ENCODE measurements at regions not wholly inside any gene's neighbourhood (a gene's known extent, or its start where the extent isn't known, plus 50 kb on each side); places are given as distances from the start of the nearest gene placed in this dataset.

- Mint-ChIP-seq H3K36me3 (ENCODE audit: low read depth) (peaks cover 2% of the 10 kb centered on the region), H3K27ac (no peak overlapping the region), H3K27me3 (ENCODE audit: insufficient read depth) (no peaks in the 10 kb centered on the region), H3K9me3 (no peaks in the 10 kb centered on the region), H3K4me3 (no peak overlapping the region), H3K4me1 (ENCODE audit: low read depth) (peaks cover 36% of the 10 kb centered on the region)
- intact Hi-C loops (cut with micrococcal nuclease), result no loop called here
- no peak for DNase-seq (ENCODE audit: low spot score)
Measured at GRCh38 chr4:26171941-26172340, 148.9 kb upstream of the RBPJ start.

GRCh38 chr4:26173619-26174018 lies 147.2 kb upstream of the RBPJ start:
- H3K4me1 Mint-ChIP-seq (ENCODE audit: low read depth), result peaks cover 44% of the 10 kb centered on the region
- DNase-seq (ENCODE audit: low spot score), result no peak
- no peaks in the 10 kb centered on the region for H3K36me3 Mint-ChIP-seq (ENCODE audit: low read depth)
- intact Hi-C loops (cut with micrococcal nuclease), result no loop called here
- H3K27me3 Mint-ChIP-seq (ENCODE audit: insufficient read depth), result no peaks in the 10 kb centered on the region
- peak overlapping the region; percentile 53 for H3K27ac Mint-ChIP-seq
- H3K4me3 Mint-ChIP-seq, result no peak overlapping the region
- H3K9me3 Mint-ChIP-seq, result no peaks in the 10 kb centered on the region

DNA sequence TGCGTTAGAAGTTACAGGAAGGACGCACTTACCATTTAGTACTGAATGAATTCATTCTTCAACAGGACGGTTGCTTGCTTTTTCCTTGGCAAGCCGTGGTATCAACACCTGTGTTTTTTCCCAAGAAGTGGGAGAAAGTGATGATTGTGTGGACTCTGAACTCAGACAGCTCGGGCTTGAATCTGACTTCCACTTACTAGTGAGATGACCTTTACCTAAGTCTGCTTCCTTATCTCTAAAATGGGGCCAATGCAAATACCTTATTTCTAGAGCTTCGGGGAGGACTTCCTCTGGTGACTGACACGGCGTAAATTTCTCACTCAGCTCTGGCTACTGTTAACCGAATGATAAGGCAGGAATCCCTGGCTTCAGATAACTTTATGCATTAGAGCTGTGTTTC lies 146.8 kb upstream of the RBPJ start:
- intact Hi-C loops (cut with micrococcal nuclease), result no loop called here

GRCh38 chr4:26175006-26175786 lies 145.6 kb upstream of the RBPJ start:
- DNase-seq (ENCODE audit: low spot score), result peak; percentile 40
- H3K36me3 Mint-ChIP-seq (ENCODE audit: low read depth), result peaks cover 2% of the 10 kb centered on the region

More for the DNA sequence above, 146.8 kb upstream of the RBPJ start:
- DNase-seq (ENCODE audit: low spot score), result no peak
- H3K9me3 Mint-ChIP-seq, result no peaks in the 10 kb centered on the region
- H3K27ac Mint-ChIP-seq, result peak overlapping the region; percentile 52
- no peaks in the 10 kb centered on the region for H3K27me3 Mint-ChIP-seq (ENCODE audit: insufficient read depth)
- H3K4me3 Mint-ChIP-seq, result no peak overlapping the region
- H3K36me3 Mint-ChIP-seq (ENCODE audit: low read depth), result peaks cover under 1% of the 10 kb centered on the region
- H3K4me1 Mint-ChIP-seq (ENCODE audit: low read depth), result peaks cover 48% of the 10 kb centered on the region

GRCh38 chr4:26175905-26176470 lies 144.8 kb upstream of the RBPJ start:
- H3K4me3 Mint-ChIP-seq, result no peak overlapping the region
- H3K27me3 Mint-ChIP-seq (ENCODE audit: insufficient read depth), result no peaks in the 10 kb centered on the region
- H3K9me3 Mint-ChIP-seq, result peaks cover 2% of the 10 kb centered on the region
- peaks cover 53% of the 10 kb centered on the region for H3K4me1 Mint-ChIP-seq (ENCODE audit: low read depth)
- H3K36me3 Mint-ChIP-seq (ENCODE audit: low read depth), result peaks cover 3% of the 10 kb centered on the region
- no peak for DNase-seq (ENCODE audit: low spot score)
- intact Hi-C loops (cut with micrococcal nuclease), result loop anchor here (1.0 kb wide), 4 partner anchors 17 to 143 kb away; no protein-coding TSS in a partner anchor
- H3K27ac Mint-ChIP-seq, result peak overlapping the region; percentile 84

More at GRCh38 chr4:26175006-26175786, 145.6 kb upstream of the RBPJ start:
- Mint-ChIP-seq H3K4me3 (peak overlapping the region; percentile 39), H3K27me3 (ENCODE audit: insufficient read depth) (no peaks in the 10 kb centered on the region), H3K4me1 (ENCODE audit: low read depth) (peaks cover 53% of the 10 kb centered on the region), H3K27ac (peak overlapping the region; percentile 84), H3K9me3 (no peaks in the 10 kb centered on the region)
- intact Hi-C loops (cut with micrococcal nuclease), result loop anchor here (1.0 kb wide), 4 partner anchors 18 to 144 kb away; no protein-coding TSS in a partner anchor

- peaks cover 7% of the 10 kb centered on the region for H3K9me3 Mint-ChIP-seq
- DNase-seq (ENCODE audit: low spot score), result no peak
- no peak overlapping the region for H3K27ac Mint-ChIP-seq
- intact Hi-C loops (cut with micrococcal nuclease), result no loop called here
- no peaks in the 10 kb centered on the region for H3K27me3 Mint-ChIP-seq (ENCODE audit: insufficient read depth)
- H3K4me3 Mint-ChIP-seq, result no peak overlapping the region
- peaks cover 8% of the 10 kb centered on the region for H3K36me3 Mint-ChIP-seq (ENCODE audit: low read depth)
- H3K4me1 Mint-ChIP-seq (ENCODE audit: low read depth), result peaks cover 53% of the 10 kb centered on the region
Measured at GRCh38 chr4:26176598-26177149, 144.1 kb upstream of the RBPJ start.

- intact Hi-C loops (cut with micrococcal nuclease), result loop anchor here (1.0 kb wide), 1 partner anchor 48 kb away; no protein-coding TSS in a partner anchor
- Mint-ChIP-seq H3K4me1 (ENCODE audit: low read depth) (peaks cover 48% of the 10 kb centered on the region), H3K27me3 (ENCODE audit: insufficient read depth) (no peaks in the 10 kb centered on the region), H3K36me3 (ENCODE audit: low read depth) (peaks cover 10% of the 10 kb centered on the region), H3K27ac (peak overlapping the region; percentile 64), H3K9me3 (peaks cover 7% of the 10 kb centered on the region), H3K4me3 (no peak overlapping the region)
- no peak for DNase-seq (ENCODE audit: low spot score)
Measured at GRCh38 chr4:26178854-26179253, 142.0 kb upstream of the RBPJ start.

GRCh38 chr4:26179316-26179760 lies 141.5 kb upstream of the RBPJ start:
- H3K36me3 Mint-ChIP-seq (ENCODE audit: low read depth), result peaks cover 10% of the 10 kb centered on the region
- H3K4me1 Mint-ChIP-seq (ENCODE audit: low read depth), result peaks cover 44% of the 10 kb centered on the region
- peak overlapping the region; percentile 64 for H3K27ac Mint-ChIP-seq
- intact Hi-C loops (cut with micrococcal nuclease), result loop anchor here (1.0 kb wide), 1 partner anchor 48 kb away; no protein-coding TSS in a partner anchor
- no peak for DNase-seq (ENCODE audit: low spot score)
- no peak overlapping the region for H3K4me3 Mint-ChIP-seq
- peaks cover 7% of the 10 kb centered on the region for H3K9me3 Mint-ChIP-seq
- no peaks in the 10 kb centered on the region for H3K27me3 Mint-ChIP-seq (ENCODE audit: insufficient read depth)

- Mint-ChIP-seq H3K9me3 (peaks cover 13% of the 10 kb centered on the region), H3K4me3 (no peak overlapping the region), H3K4me1 (ENCODE audit: low read depth) (peaks cover 21% of the 10 kb centered on the region), H3K36me3 (ENCODE audit: low read depth) (peaks cover 10% of the 10 kb centered on the region), H3K27me3 (ENCODE audit: insufficient read depth) (no peaks in the 10 kb centered on the region), H3K27ac (peak overlapping the region; percentile 24)
- no peak for DNase-seq (ENCODE audit: low spot score)
- intact Hi-C loops (cut with micrococcal nuclease), result no loop called here
Measured at GRCh38 chr4:26181616-26182015, 139.2 kb upstream of the RBPJ start.

GRCh38 chr4:26183017-26183416 lies 137.8 kb upstream of the RBPJ start:
- no peak for DNase-seq (ENCODE audit: low spot score)
- H3K4me1 Mint-ChIP-seq (ENCODE audit: low read depth), result peaks cover 9% of the 10 kb centered on the region
- H3K9me3 Mint-ChIP-seq, result peaks cover 13% of the 10 kb centered on the region
- no peaks in the 10 kb centered on the region for H3K27me3 Mint-ChIP-seq (ENCODE audit: insufficient read depth)
- H3K27ac Mint-ChIP-seq, result peak overlapping the region; percentile 40
- H3K4me3 Mint-ChIP-seq, result no peak overlapping the region
- H3K36me3 Mint-ChIP-seq (ENCODE audit: low read depth), result peaks cover 10% of the 10 kb centered on the region
- intact Hi-C loops (cut with micrococcal nuclease), result no loop called here

DNA sequence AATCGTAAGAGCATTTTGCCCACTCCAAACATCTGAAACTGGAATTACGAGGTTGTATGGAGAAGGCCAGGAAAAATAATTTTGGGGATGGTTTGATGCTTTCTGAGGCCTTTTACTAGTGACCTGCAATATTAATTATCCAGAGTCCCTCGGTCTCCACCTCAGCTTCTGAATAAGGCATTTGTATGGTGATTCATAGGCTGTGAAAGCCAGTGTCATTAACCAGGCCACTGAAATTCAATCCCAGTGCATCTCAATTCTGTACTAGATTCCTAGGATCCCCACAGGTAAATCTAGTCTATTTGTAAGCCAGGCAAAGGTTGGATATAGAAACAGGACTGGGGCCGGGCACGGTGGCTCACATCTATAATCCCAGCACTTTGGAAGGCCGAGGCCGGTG lies 135.4 kb upstream of the RBPJ start:
- no peak for DNase-seq (ENCODE audit: low spot score)
- peaks cover 8% of the 10 kb centered on the region for H3K36me3 Mint-ChIP-seq (ENCODE audit: low read depth)
- H3K4me1 Mint-ChIP-seq (ENCODE audit: low read depth), result no peaks in the 10 kb centered on the region
- intact Hi-C loops (cut with micrococcal nuclease), result no loop called here
- H3K4me3 Mint-ChIP-seq, result no peak overlapping the region
- no peaks in the 10 kb centered on the region for H3K27me3 Mint-ChIP-seq (ENCODE audit: insufficient read depth)
- no peak overlapping the region for H3K27ac Mint-ChIP-seq
- H3K9me3 Mint-ChIP-seq, result peaks cover 13% of the 10 kb centered on the region

GRCh38 chr4:26191353-26191752 lies 129.5 kb upstream of the RBPJ start:
- Mint-ChIP-seq H3K36me3 (ENCODE audit: low read depth) (peaks cover 4% of the 10 kb centered on the region), H3K27me3 (ENCODE audit: insufficient read depth) (no peaks in the 10 kb centered on the region), H3K9me3 (no peaks in the 10 kb centered on the region), H3K4me1 (ENCODE audit: low read depth) (peaks cover 48% of the 10 kb centered on the region), H3K27ac (peak overlapping the region; percentile 38), H3K4me3 (no peak overlapping the region)
- no peak for DNase-seq (ENCODE audit: low spot score)
- intact Hi-C loops (cut with micrococcal nuclease), result loop anchor here (5.0 to 10.0 kb wide), 3 partner anchors 46 to 803 kb away; no protein-coding TSS in a partner anchor
